SU-DHL-6 (cell line): ENCODE measurements at regions not wholly inside any gene's neighbourhood (a gene's known extent, or its start where the extent isn't known, plus 50 kb on each side); places are given as distances from the start of the nearest gene placed in this dataset.

Source experiments
- CTCF ChIP-seq: fragments of 200-600 bp; sonication (generic); IDR thresholded peaks from one replicate; pipeline ENCODE4 v1.5.1; 2017; ENCODE audit warnings: antibody characterized with exemption, mild to moderate bottlenecking, low read length, moderate library complexity; ENCODE audit not compliant: insufficient read depth, poor library complexity, severe bottlenecking
- EZH2phosphoT487 ChIP-seq: fragments of 200-600 bp; sonication (generic), shearing (Covaris generic); conservative IDR thresholded peaks from 2 replicates; pipeline ENCODE4 v1.6.1; 2018; ENCODE audit warnings: mild to moderate bottlenecking, antibody characterized with exemption, low read length, moderate library complexity, mixed read lengths

GRCh38 chr4:73679836-73680235 is 59.6 kb upstream of the RASSF6 start:
- TF ChIP-seq CTCF (no peak), EZH2phosphoT487 (no peak)
